ENCODE measurements at regions not wholly inside any gene's neighbourhood (a gene's known extent, or its start where the extent isn't known, plus 50 kb on each side); places are given as distances from the start of the nearest gene placed in this dataset.

GRCh38 chr3:3476669-3477068 is 297.2 kb upstream of the CRBN start:
- no peak for TF ChIP-seq CTCF (IDR thresholded peaks at IDR 0.05; ENCODE audit: insufficient read depth, low read depth, low read length)
- TF ChIP-seq EZH2 (IDR thresholded peaks at IDR 0.05; ENCODE audit: insufficient read depth, low read length) = no peak
